Retinal pigment epithelial cell (primary cell): ENCODE measurements at regions not wholly inside any gene's neighbourhood (a gene's known extent, or its start where the extent isn't known, plus 50 kb on each side); places are given as distances from the start of the nearest gene placed in this dataset.

Experiments
- DNase-seq: peaks from one replicate; pipeline ENCODE4 v3.0.0-alpha.2; 2010; ENCODE audit warnings: low read depth
- H3K4me3 ChIP-seq: 2 replicates; pipeline ENCODE4 v1.5.1; 2011; ENCODE audit warnings: mild to moderate bottlenecking, low read length, control low read depth, moderate library complexity
- CTCF ChIP-seq: conservative IDR thresholded peaks from 2 replicates; pipeline ENCODE4 v1.5.1; 2011; ENCODE audit warnings: low read depth, low read length, control low read depth, inconsistent platforms

- TF ChIP-seq CTCF: no peak
- H3K4me3 ChIP-seq: no peak overlapping the region
- DNase-seq: no peak
Observed at GRCh38 chr3:124592658-124593441, 137.4 kb upstream of the UMPS start.

- H3K4me3 ChIP-seq: no peak overlapping the region
- no peak for TF ChIP-seq CTCF
- DNase-seq: no peak
Observed at GRCh38 chr3:124593442-124593829, 136.8 kb upstream of the UMPS start.

DNA sequence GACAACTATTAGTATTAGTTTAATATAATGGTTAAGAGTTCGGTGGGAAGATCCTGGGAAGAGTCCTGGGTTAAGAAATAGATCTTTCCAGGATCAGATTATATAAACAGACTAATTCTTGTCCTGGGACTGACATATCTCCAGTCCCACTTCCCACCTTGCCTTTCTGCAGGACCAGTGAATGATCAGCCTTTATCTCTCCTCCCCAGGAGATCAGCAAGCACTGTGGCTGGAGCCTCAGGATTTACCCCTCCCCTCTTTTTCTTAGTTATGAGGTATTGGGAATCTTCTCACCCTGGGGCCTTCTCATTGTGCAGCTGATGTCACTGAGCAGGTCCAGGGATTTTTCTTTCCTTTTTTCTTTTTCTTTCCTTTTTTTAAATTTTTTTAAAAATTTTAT lies 135.7 kb upstream of the UMPS start:
- no peak for DNase-seq
- TF ChIP-seq CTCF: no peak
- H3K4me3 ChIP-seq: no peak overlapping the region

DNA sequence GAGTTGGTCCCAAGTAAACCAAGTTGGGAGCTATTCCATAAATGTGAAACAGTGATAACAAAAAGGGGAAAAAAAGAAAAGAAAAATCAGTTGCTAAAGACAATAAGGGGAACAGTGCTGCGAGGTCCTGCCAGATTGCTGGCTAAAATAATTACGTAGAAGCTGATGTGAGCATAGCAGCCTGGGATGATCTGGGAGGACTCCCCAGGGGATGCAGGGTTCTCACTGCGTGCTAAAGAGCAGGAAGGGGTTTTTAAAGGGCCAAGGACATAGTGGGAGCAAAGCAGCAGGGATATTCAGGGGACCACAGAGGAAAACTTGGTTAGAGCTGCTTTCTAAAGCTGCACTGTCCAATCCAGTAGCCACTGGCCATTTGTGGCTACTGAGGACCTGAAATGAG lies 133.0 kb upstream of the UMPS start:
- DNase-seq: no peak
- no peak for TF ChIP-seq CTCF
- no peak overlapping the region for H3K4me3 ChIP-seq

DNA sequence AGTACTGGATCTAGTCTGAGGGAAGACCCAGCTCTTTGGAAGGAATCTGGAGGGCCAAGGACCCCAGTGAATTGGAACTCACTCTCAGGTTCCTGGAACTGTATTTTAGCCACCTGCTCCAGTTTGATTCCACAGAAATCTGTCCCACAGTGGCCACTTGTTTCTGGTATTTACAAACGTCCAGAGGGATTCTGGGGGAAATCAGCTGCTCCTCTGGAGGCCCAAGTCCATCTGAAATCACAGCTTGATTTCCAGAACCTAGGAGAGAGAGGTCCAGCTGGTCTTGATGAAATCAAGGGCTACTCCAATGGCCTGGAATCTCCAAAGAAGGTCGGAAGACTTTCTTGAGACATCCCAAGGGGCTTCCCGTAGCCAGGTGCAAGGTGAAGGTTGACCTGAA lies 132.3 kb upstream of the UMPS start:
- no peak for DNase-seq
- no peak for TF ChIP-seq CTCF
- H3K4me3 ChIP-seq: no peak overlapping the region

DNA sequence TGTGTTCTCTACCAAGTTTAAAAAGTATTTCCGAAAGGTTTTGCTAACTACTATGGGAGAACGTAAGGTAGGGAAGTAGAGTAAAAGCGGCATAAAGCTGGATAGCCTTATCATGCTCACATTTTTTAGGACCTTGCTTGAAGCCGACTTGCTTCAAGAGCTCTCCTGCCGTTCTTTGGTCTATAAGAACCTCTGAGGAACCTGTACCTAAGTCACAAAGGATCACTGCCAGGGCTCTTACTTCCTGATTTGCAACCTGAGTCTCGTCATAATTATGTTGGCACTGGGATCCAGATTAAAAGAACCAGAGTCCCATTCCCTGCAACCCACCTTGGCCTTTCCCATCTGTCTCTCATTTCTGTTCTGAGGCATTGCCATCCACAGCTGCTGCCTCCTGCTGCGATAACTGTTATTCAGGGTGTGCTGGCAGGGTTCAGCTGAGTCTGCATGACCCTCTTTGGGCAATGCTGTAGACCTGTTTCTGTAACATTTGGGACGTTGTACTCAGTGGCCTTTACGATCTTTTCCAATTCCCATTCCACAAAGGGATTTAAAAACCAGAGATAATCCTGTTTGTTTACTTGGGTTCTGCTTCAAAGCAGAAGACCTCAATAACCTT lies 131.0 kb upstream of the UMPS start:
- no peak overlapping the region for H3K4me3 ChIP-seq
- no peak for TF ChIP-seq CTCF
- DNase-seq: no peak
